Astrocyte (in vitro differentiated cells and primary cell): ENCODE measurements at regions not wholly inside any gene's neighbourhood (a gene's known extent, or its start where the extent isn't known, plus 50 kb on each side); places are given as distances from the start of the nearest gene placed in this dataset.

Experiments
- DNase-seq: peaks from one replicate; pipeline ENCODE4 v3.0.0-alpha.2; 2010; ENCODE audit warnings: low read depth
- FAIRE-seq: peaks from 2 replicates; lab custom pipeline; 2011; peaks lifted over from hg19 to GRCh38; lab: Jason Lieb, UNC
- H2AFZ ChIP-seq: 2 replicates; pipeline ENCODE4 v1.6.0; 2012; ENCODE audit warnings: low read depth, low read length, inconsistent platforms
- H3K27ac ChIP-seq: 2 replicates; pipeline ENCODE4 v1.5.1; 2011; ENCODE audit warnings: low read depth, low read length, inconsistent platforms
- H3K27me3 ChIP-seq: 2 replicates; pipeline ENCODE4 v1.6.0; 2011; ENCODE audit warnings: low read length, inconsistent platforms; ENCODE audit not compliant: insufficient read depth
- H3K36me3 ChIP-seq: 2 replicates; pipeline ENCODE4 v1.5.1; 2011; ENCODE audit warnings: low read length, inconsistent platforms; ENCODE audit not compliant: insufficient read depth
- H3K4me1 ChIP-seq: 2 replicates; pipeline ENCODE4 v1.5.1; 2011; ENCODE audit warnings: low read length, inconsistent platforms; ENCODE audit not compliant: insufficient read depth
- H3K4me2 ChIP-seq: 2 replicates; pipeline ENCODE4 v1.6.0; 2012; ENCODE audit warnings: low read length, inconsistent platforms
- H3K4me3 ChIP-seq: 2 replicates; pipeline ENCODE4 v1.5.1; 2011; ENCODE audit warnings: low read depth, mild to moderate bottlenecking, low read length, inconsistent platforms; ENCODE audit not compliant: insufficient read depth
- H3K79me2 ChIP-seq: 2 replicates; pipeline ENCODE4 v1.6.0; 2012; ENCODE audit warnings: mild to moderate bottlenecking, low read length, inconsistent platforms; ENCODE audit not compliant: insufficient read depth
- H3K9ac ChIP-seq: 2 replicates; pipeline ENCODE4 v1.6.0; 2012; ENCODE audit warnings: mild to moderate bottlenecking, low read length, inconsistent platforms
- H3K9me3 ChIP-seq: 2 replicates; pipeline ENCODE4 v1.5.1; 2012; ENCODE audit warnings: low read depth, mild to moderate bottlenecking, low read length, inconsistent platforms; ENCODE audit not compliant: insufficient read depth
- H4K20me1 ChIP-seq: 2 replicates; pipeline ENCODE4 v1.6.0; 2012; ENCODE audit warnings: low read length, inconsistent platforms; ENCODE audit not compliant: insufficient read depth
- H3K27ac Mint-ChIP-seq: one replicate; pipeline ENCODE4 v1.8.0; 2021; ENCODE audit warnings: mild to moderate bottlenecking, mixed read lengths; ENCODE audit not compliant: unreplicated experiment
- H3K27me3 Mint-ChIP-seq: one replicate; pipeline ENCODE4 v1.8.0; 2021; ENCODE audit warnings: low read depth, mixed read lengths; ENCODE audit not compliant: unreplicated experiment
- H3K36me3 Mint-ChIP-seq: one replicate; pipeline ENCODE4 v1.8.0; 2021; ENCODE audit warnings: low read depth, mixed read lengths; ENCODE audit not compliant: unreplicated experiment
- H3K4me1 Mint-ChIP-seq: one replicate; pipeline ENCODE4 v1.8.0; 2021; ENCODE audit warnings: low read depth, mixed read lengths; ENCODE audit not compliant: unreplicated experiment
- H3K4me3 Mint-ChIP-seq: one replicate; pipeline ENCODE4 v1.8.0; 2021; ENCODE audit warnings: mild to moderate bottlenecking, moderate library complexity, mixed read lengths; ENCODE audit not compliant: unreplicated experiment
- H3K9me3 Mint-ChIP-seq: one replicate; pipeline ENCODE4 v1.8.0; 2021; ENCODE audit warnings: mild to moderate bottlenecking, mixed read lengths; ENCODE audit not compliant: unreplicated experiment
- CTCF ChIP-seq: IDR thresholded peaks from 2 replicates; pipeline ENCODE4 v1.5.1; 2011; ENCODE audit warnings: low read depth, mild to moderate bottlenecking, inconsistent platforms, low read length, moderate library complexity; ENCODE audit not compliant: insufficient read depth
- EZH2 ChIP-seq: IDR thresholded peaks from 2 replicates; pipeline ENCODE4 v1.6.1; 2012; ENCODE audit warnings: mild to moderate bottlenecking, low read length, inconsistent platforms; ENCODE audit not compliant: insufficient read depth

- no peak overlapping the region for H3K27ac ChIP-seq
- no peak overlapping the region for H3K4me2 ChIP-seq
- H3K36me3 ChIP-seq: no peaks in the 10 kb centered on the region
- no peaks in the 10 kb centered on the region for H3K9me3 ChIP-seq
- no peaks in the 10 kb centered on the region for H4K20me1 ChIP-seq
- H2AFZ ChIP-seq: no peak overlapping the region
- peaks cover 19% of the 10 kb centered on the region for H3K4me1 Mint-ChIP-seq
- H3K27me3 Mint-ChIP-seq: peaks cover 46% of the 10 kb centered on the region
- no peak overlapping the region for H3K9ac ChIP-seq
- no peak overlapping the region for H3K4me3 Mint-ChIP-seq
- no peaks in the 10 kb centered on the region for H3K36me3 Mint-ChIP-seq
- H3K4me1 ChIP-seq: peaks cover 7% of the 10 kb centered on the region
- H3K27me3 ChIP-seq: peaks cover 2% of the 10 kb centered on the region
- TF ChIP-seq CTCF (no peak), EZH2 (no peak)
- H3K4me3 ChIP-seq: no peak overlapping the region
- H3K9me3 Mint-ChIP-seq: no peaks in the 10 kb centered on the region
- no peak overlapping the region for H3K27ac Mint-ChIP-seq
- FAIRE-seq (no peak), DNase-seq (no peak)
- no peaks in the 10 kb centered on the region for H3K79me2 ChIP-seq
These were observed 113.1 kb downstream of the FOXD2 start for GRCh38 chr1:47550929-47551328.

- Histone ChIP-seq H4K20me1 (no peaks in the 10 kb centered on the region), H3K27ac (no peak overlapping the region), H3K27me3 (peaks cover 6% of the 10 kb centered on the region), H3K36me3 (no peaks in the 10 kb centered on the region), H3K4me1 (peaks cover 7% of the 10 kb centered on the region), H2AFZ (no peak overlapping the region), H3K4me2 (no peak overlapping the region), H3K79me2 (no peaks in the 10 kb centered on the region), H3K9me3 (no peaks in the 10 kb centered on the region), H3K9ac (no peak overlapping the region), H3K4me3 (no peak overlapping the region)
- Mint-ChIP-seq H3K27ac (no peak overlapping the region), H3K4me1 (peaks cover 19% of the 10 kb centered on the region), H3K27me3 (peaks cover 54% of the 10 kb centered on the region), H3K36me3 (no peaks in the 10 kb centered on the region), H3K9me3 (no peaks in the 10 kb centered on the region), H3K4me3 (no peak overlapping the region)
- TF ChIP-seq CTCF (no peak), EZH2 (no peak)
- DNase-seq (no peak), FAIRE-seq (no peak)
These were observed 114.2 kb downstream of the FOXD2 start for GRCh38 chr1:47551971-47552528.

- Mint-ChIP-seq H3K9me3 (no peaks in the 10 kb centered on the region), H3K27me3 (peaks cover 71% of the 10 kb centered on the region), H3K36me3 (no peaks in the 10 kb centered on the region), H3K4me1 (peaks cover 5% of the 10 kb centered on the region), H3K27ac (no peak overlapping the region), H3K4me3 (no peak overlapping the region)
- no peak for FAIRE-seq
- Histone ChIP-seq H3K27ac (no peak overlapping the region), H3K4me1 (no peaks in the 10 kb centered on the region), H3K9me3 (no peaks in the 10 kb centered on the region), H3K4me3 (no peak overlapping the region), H3K9ac (no peak overlapping the region), H3K79me2 (no peaks in the 10 kb centered on the region), H3K4me2 (no peak overlapping the region), H2AFZ (no peak overlapping the region), H4K20me1 (no peaks in the 10 kb centered on the region), H3K36me3 (no peaks in the 10 kb centered on the region), H3K27me3 (peaks cover 13% of the 10 kb centered on the region)
- TF ChIP-seq CTCF (no peak), EZH2 (no peak)
- DNase-seq: no peak
These were observed 116.2 kb downstream of the FOXD2 start for GRCh38 chr1:47554082-47554481.
